Mesodermal cell (in vitro differentiated cells): ENCODE measurements at regions not wholly inside any gene's neighbourhood (a gene's known extent, or its start where the extent isn't known, plus 50 kb on each side); places are given as distances from the start of the nearest gene placed in this dataset.
"Not testable (repeated sequence)": the region's sequence is repeated elsewhere in the genome, so short reads cannot be mapped to it uniquely, and the experiment has no call there.

ENCODE experiments used
- H3K27ac ChIP-seq: 2 replicates; pipeline ENCODE4 v1.7.0; 2013; ENCODE audit warnings: mild to moderate bottlenecking, low read depth, low read length, moderate library complexity; ENCODE audit not compliant: severe bottlenecking
- H3K36me3 ChIP-seq: 2 replicates; pipeline ENCODE4 v1.7.1; 2013; ENCODE audit warnings: mild to moderate bottlenecking, low read length, moderate library complexity; ENCODE audit not compliant: control insufficient read depth, insufficient read depth
- H3K4me1 ChIP-seq: one replicate; pipeline ENCODE4 v1.7.1; 2013; ENCODE audit warnings: mild to moderate bottlenecking, low read length; ENCODE audit not compliant: insufficient read depth, control insufficient read depth, poor library complexity, severe bottlenecking
- H3K4me3 ChIP-seq: 2 replicates; pipeline ENCODE4 v1.7.0; 2013; ENCODE audit warnings: low read length, control low read depth, mild to moderate bottlenecking; ENCODE audit not compliant: insufficient read depth, poor library complexity, severe bottlenecking; ENCODE audit errors: extremely low read depth
- H3K9me3 ChIP-seq: 2 replicates; pipeline ENCODE4 v1.7.1; 2013; ENCODE audit warnings: mild to moderate bottlenecking, low read length, moderate library complexity; ENCODE audit not compliant: control insufficient read depth
- WGBS, 2 experiments: methylation state at CpG; one replicate each; pipeline ENCODE4 v1.1.5; 2013; ENCODE audit warnings: missing lambda C conversion rate in 2 of 2; ENCODE audit not compliant: insufficient coverage in 2 of 2; 5-methylcytosine and 5-hydroxymethylcytosine counted together

- Histone ChIP-seq H3K4me3 (no peak overlapping the region), H3K36me3 (no peaks in the 10 kb centered on the region), H3K9me3 (no peaks in the 10 kb centered on the region), H3K4me1 (no peaks in the 10 kb centered on the region), H3K27ac (no peak overlapping the region)
- 79 to 90% methylated on average over 3 of the region's 4 CpGs for WGBS, 2 experiments
These were observed 84.7 kb downstream of the SCN11A start for GRCh38 chr3:38966811-38967692.

- Histone ChIP-seq H3K4me3 (no peak overlapping the region), H3K27ac (no peak overlapping the region), H3K4me1 (no peaks in the 10 kb centered on the region), H3K9me3 (no peaks in the 10 kb centered on the region), H3K36me3 (no peaks in the 10 kb centered on the region)
- 86 to 91% methylated on average over 4 of the region's 4 CpGs for WGBS, 2 experiments
These were observed 87.1 kb downstream of the SCN11A start for GRCh38 chr3:38964646-38965045.

DNA sequence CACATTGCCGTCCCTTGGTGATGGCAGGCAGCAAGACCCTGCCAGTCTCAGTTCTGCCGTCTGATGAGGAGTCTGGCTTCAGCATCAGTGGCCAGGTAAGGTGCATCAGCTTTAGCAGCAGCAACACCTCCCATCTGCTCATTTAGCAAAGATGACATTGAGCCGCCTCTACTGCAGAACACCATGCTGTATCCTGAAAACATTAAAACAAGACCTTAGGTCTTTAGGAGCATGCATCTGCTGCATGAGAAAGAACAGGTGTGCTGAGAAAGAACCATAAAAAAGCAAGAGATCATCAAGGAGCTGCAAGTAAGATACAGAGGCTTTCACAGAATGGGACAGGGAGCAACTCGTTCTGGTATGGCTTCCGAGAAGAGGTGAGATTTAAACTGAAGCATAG is 87.5 kb downstream of the SCN11A start:
- Histone ChIP-seq H3K27ac (no peak overlapping the region), H3K4me1 (no peaks in the 10 kb centered on the region), H3K9me3 (no peaks in the 10 kb centered on the region), H3K36me3 (no peaks in the 10 kb centered on the region), H3K4me3 (no peak overlapping the region)
- WGBS, 2 experiments, result 93 to 95% methylated on average over 4 to 5 of the region's 5 CpGs

- no peaks in the 10 kb centered on the region for H3K9me3 ChIP-seq
- WGBS, 2 experiments, result 17% methylated on average over 2 of the region's 5 CpGs; no CpG with 5 or more reads in 1 of the 2 experiments
- no peak overlapping the region for H3K4me3 ChIP-seq
- H3K4me1 ChIP-seq, result no peaks in the 10 kb centered on the region
- no peaks in the 10 kb centered on the region for H3K36me3 ChIP-seq
- no peak overlapping the region for H3K27ac ChIP-seq
These were observed 90.7 kb downstream of the SCN11A start for GRCh38 chr3:38960953-38961622.

DNA sequence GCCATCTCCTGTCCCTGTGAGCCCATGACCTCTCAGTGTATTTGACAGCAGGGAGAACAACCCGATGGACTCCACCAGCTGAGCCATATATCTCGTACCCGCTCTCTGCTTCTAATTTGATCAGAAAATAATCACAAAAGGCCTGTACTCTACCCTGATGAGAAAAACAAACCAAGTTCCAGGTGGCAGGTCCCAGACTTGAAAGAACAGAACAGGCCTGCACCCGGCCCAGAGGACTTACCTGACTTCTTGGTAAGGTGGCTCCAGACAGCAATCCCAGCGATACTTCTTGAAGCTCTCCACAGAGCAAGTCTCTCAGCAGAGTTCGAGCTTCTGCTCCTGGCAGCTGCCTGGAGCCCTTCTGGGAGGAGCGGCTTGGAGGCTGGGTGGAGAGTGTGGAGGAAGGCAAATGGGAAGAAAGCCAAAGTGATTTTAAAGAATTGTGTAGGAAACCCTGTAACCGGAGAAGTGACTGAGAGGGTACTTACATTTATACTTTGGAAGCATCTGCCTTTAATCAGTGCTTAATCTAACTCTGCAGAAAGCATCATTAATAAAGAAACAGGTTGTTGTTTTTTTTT is 91.6 kb downstream of the SCN11A start:
- 93 to 95% methylated on average over 6 of the region's 8 CpGs for WGBS, 2 experiments
- Histone ChIP-seq H3K27ac (no peak overlapping the region), H3K4me3 (no peak overlapping the region), H3K4me1 (no peaks in the 10 kb centered on the region), H3K36me3 (no peaks in the 10 kb centered on the region), H3K9me3 (no peaks in the 10 kb centered on the region)

DNA sequence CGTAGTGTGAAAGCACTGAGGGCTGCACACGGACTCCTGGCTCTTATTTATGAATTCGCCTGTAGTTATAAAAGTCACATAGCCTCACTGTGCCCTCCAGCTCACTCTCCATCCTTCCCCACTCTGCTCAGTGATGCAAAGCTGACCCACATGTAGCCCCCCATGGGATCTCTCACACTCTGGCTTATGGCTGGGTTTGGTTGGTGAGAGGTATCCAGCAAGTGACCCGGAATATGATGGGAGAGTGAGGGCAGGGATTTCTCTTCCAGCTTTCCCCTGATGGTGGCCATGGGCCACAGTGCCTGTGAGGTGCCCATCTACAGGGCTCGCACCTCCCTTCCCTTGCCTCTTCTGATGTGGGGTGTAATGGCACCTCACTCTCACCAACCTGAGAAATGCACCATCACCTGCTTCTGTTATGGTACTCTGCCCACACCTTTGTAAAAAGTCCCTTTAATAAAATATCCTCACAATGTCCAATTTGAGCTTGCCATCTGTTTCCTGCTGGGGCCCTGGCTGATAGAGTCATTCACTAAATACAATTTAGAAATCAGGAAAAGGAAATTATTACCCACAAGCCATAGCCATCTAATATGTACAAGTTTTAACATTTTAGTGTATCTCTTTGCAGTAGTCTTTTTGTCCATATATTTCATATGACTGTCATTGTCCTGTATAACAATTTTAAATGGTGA is 93.6 kb downstream of the SCN11A start:
- H3K4me3 ChIP-seq, result no peak overlapping the region
- H3K4me1 ChIP-seq, result no peaks in the 10 kb centered on the region
- 80 to 100% methylated on average over 1 to 3 of the region's 5 CpGs for WGBS, 2 experiments
- H3K27ac ChIP-seq, result no peak overlapping the region
- no peaks in the 10 kb centered on the region for H3K9me3 ChIP-seq
- no peaks in the 10 kb centered on the region for H3K36me3 ChIP-seq

- Histone ChIP-seq H3K9me3 (no peaks in the 10 kb centered on the region), H3K4me3 (no peak overlapping the region), H3K4me1 (no peaks in the 10 kb centered on the region), H3K36me3 (no peaks in the 10 kb centered on the region), H3K27ac (no peak overlapping the region)
- WGBS, 2 experiments, result 84 to 92% methylated on average over 5 to 6 of the region's 6 CpGs
These were observed 94.4 kb downstream of the SCN11A start for GRCh38 chr3:38957296-38957695.

DNA sequence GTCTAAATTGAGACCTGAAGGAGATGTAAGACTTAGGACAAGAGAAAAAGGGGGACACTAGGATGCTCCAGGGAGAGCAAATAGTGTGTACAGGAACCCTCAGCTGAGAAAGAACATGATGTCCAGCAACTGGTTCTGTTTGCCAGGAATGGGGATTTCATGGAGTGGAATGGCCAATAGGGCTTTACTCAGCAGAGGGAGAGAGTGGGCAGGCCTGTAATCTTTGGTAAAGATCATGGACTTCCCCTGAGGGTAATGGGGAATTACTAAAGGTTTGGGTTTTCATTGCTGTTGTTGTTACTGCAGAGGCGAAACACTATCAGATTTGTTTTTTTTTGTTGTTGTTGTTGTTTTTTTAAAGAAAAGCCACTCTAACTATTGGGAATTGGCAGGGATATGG is 99.0 kb downstream of the SCN11A start:
- no peak overlapping the region for H3K27ac ChIP-seq
- H3K9me3 ChIP-seq, result no peaks in the 10 kb centered on the region
- no peak overlapping the region for H3K4me3 ChIP-seq
- H3K36me3 ChIP-seq, result no peaks in the 10 kb centered on the region
- H3K4me1 ChIP-seq, result no peaks in the 10 kb centered on the region
- 100% methylated on average over 1 of the region's 1 CpG for WGBS, 2 experiments

DNA sequence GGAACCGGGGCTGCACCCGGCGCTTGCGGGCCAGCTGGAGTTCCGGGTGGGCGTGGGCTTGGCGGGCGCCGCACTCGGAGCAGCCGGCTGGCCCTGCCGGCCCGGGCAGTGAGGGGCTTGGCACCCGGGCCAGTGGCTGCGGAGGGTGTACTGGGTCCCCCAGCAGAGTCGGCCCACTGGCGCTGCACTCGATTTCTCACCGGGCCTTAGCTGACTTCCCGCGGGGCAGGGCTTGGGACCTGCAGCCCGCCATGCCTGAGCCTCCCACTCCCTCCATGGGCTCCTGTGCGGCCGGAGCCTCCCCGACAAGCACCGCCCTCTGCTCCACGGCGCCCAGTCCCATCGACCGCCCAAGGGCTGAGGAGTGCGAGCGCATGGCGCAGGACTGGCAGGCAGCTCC is 100.6 kb downstream of the SCN11A start:
- WGBS, 2 experiments, result 95% methylated on average over 22 to 25 of the region's 33 CpGs
- not testable (repeated sequence) for H3K36me3 ChIP-seq, H3K4me3 ChIP-seq, H3K9me3 ChIP-seq, H3K27ac ChIP-seq, H3K4me1 ChIP-seq

DNA sequence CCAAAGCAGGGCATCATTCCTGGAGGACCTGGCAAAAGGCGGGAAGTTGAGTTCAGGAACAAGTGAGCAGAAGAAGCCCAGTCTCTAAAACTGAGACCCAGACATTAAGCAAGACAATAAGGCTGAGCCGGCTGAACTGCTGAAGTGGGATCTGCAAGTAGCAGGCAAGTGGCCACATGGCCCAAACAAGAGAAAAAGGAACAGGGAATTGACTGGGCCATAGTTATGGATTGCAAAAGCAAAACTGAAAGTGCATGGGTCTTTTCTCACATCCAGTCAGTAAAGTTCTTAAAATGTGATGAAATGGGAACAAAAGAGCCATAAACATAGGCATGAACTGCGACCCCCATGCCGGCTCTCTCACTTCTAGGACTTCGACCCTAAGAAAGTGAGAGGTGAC is 101.2 kb downstream of the SCN11A start:
- 99 to 100% methylated on average over 4 to 5 of the region's 5 CpGs for WGBS, 2 experiments

More for the DNA sequence above, 101.2 kb downstream of the SCN11A start:
- no peaks in the 10 kb centered on the region for H3K9me3 ChIP-seq
- H3K36me3 ChIP-seq, result no peaks in the 10 kb centered on the region
- no peak overlapping the region for H3K4me3 ChIP-seq
- H3K27ac ChIP-seq, result no peak overlapping the region
- H3K4me1 ChIP-seq, result no peaks in the 10 kb centered on the region
